K562 (cell line): ENCODE measurements at regions not wholly inside any gene's neighbourhood (a gene's known extent, or its start where the extent isn't known, plus 50 kb on each side); places are given as distances from the start of the nearest gene placed in this dataset.

ENCODE experiments used
- HDAC3 ChIP-seq: fragments of 450-650 bp; IDR thresholded peaks from 2 replicates; pipeline ENCODE4 v1.6.1; 2018; ENCODE audit warnings: borderline replicate concordance, mild to moderate bottlenecking, moderate library complexity; ENCODE audit not compliant: partially characterized antibody
- POU5F1 ChIP-seq: fragments of 150-350 bp; IDR thresholded peaks from 2 replicates; pipeline ENCODE4 v1.6.1; 2014; ENCODE audit warnings: borderline replicate concordance, low read length, low read depth, mild to moderate bottlenecking; ENCODE audit not compliant: partially characterized antibody
- SPI1 ChIP-seq: IDR thresholded peaks from 2 replicates; pipeline ENCODE4 v1.6.1; 2011; ENCODE audit warnings: low read depth, low read length, control low read depth, borderline replicate concordance
- STAT5A ChIP-seq: IDR thresholded peaks from 2 replicates; pipeline ENCODE4 v1.6.1; 2012; ENCODE audit warnings: low read length, inconsistent platforms, borderline replicate concordance
- ZNF140 ChIP-seq: fragments of 250-450 bp; sonication (Bioruptor Pico); IDR thresholded peaks from 2 replicates; pipeline ENCODE4 v1.8.0; 2021; ENCODE audit warnings: moderate library complexity, mild to moderate bottlenecking, inconsistent platforms
- TF ChIP-seq, protein P1 (sequence below), 2 experiments: fragments of 450-650 bp; formaldehyde crosslinking in 1 of 2; IDR thresholded peaks; 2 replicates each; pipeline versions ENCODE4 v1.4.0 to v1.6.1; 2014 to 2020; ENCODE audit warnings: mild to moderate bottlenecking in 2 of 2, borderline replicate concordance in 1 of 2, low read depth in 1 of 2
- TF ChIP-seq, protein P2 (sequence below): sonication (generic); formaldehyde crosslinking; IDR thresholded peaks from 2 replicates; pipeline ENCODE4 v1.8.0; 2022; ENCODE audit warnings: missing genetic modification reagents, mild to moderate bottlenecking, borderline replicate concordance

DNA sequence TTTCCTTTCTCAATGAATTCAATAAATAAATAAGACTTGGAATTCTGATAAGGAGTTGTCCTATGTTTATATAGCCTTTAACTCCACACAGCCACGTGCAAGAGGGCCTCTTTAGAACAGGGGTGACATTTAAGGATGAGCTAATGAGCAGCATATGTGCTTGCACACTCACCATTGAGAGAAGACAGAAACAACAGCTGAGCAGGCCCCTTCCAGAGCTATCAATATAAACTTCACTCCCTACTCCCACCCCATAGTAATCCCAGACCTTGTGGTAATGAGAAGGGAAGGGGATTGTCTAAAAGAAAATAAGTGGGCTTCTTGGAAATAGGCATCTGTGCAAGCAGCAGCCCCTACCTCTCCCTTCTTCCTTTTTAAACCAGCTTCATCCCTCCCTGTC lies 176.0 kb downstream of the SEC16B start (continued):
- TF ChIP-seq, protein P1, sequence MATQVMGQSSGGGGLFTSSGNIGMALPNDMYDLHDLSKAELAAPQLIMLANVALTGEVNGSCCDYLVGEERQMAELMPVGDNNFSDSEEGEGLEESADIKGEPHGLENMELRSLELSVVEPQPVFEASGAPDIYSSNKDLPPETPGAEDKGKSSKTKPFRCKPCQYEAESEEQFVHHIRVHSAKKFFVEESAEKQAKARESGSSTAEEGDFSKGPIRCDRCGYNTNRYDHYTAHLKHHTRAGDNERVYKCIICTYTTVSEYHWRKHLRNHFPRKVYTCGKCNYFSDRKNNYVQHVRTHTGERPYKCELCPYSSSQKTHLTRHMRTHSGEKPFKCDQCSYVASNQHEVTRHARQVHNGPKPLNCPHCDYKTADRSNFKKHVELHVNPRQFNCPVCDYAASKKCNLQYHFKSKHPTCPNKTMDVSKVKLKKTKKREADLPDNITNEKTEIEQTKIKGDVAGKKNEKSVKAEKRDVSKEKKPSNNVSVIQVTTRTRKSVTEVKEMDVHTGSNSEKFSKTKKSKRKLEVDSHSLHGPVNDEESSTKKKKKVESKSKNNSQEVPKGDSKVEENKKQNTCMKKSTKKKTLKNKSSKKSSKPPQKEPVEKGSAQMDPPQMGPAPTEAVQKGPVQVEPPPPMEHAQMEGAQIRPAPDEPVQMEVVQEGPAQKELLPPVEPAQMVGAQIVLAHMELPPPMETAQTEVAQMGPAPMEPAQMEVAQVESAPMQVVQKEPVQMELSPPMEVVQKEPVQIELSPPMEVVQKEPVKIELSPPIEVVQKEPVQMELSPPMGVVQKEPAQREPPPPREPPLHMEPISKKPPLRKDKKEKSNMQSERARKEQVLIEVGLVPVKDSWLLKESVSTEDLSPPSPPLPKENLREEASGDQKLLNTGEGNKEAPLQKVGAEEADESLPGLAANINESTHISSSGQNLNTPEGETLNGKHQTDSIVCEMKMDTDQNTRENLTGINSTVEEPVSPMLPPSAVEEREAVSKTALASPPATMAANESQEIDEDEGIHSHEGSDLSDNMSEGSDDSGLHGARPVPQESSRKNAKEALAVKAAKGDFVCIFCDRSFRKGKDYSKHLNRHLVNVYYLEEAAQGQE (IDR thresholded peaks at IDR 0.05; ENCODE audit: borderline replicate concordance): no peak
- TF ChIP-seq, protein P1 (CRISPR knock-in tag; IDR thresholded peaks at IDR 0.05; ENCODE audit: low read depth): no peak
- TF ChIP-seq STAT5A (no peak), POU5F1 (no peak), HDAC3 (no peak), ZNF140 (no peak), SPI1 (no peak)
- TF ChIP-seq, protein P2, sequence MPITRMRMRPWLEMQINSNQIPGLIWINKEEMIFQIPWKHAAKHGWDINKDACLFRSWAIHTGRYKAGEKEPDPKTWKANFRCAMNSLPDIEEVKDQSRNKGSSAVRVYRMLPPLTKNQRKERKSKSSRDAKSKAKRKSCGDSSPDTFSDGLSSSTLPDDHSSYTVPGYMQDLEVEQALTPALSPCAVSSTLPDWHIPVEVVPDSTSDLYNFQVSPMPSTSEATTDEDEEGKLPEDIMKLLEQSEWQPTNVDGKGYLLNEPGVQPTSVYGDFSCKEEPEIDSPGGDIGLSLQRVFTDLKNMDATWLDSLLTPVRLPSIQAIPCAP (CRISPR knock-in tag): no peak
